H9 (cell line): ENCODE measurements at regions not wholly inside any gene's neighbourhood (a gene's known extent, or its start where the extent isn't known, plus 50 kb on each side); places are given as distances from the start of the nearest gene placed in this dataset.

Experiments
- DNase-seq: peaks from one replicate; pipeline ENCODE4 v3.0.0-alpha.2; 2017
- H2AFZ ChIP-seq: one replicate; pipeline ENCODE4 v1.6.1; 2013; ENCODE audit warnings: mild to moderate bottlenecking, low read length, control low read depth, moderate library complexity
- H2AK5ac ChIP-seq: 2 replicates; pipeline ENCODE4 v1.6.1; 2013; ENCODE audit warnings: low read length, control low read depth, mixed read lengths; ENCODE audit not compliant: insufficient read length
- H2BK120ac ChIP-seq: one replicate; pipeline ENCODE4 v1.6.1; 2013; ENCODE audit warnings: low read depth, mild to moderate bottlenecking, low read length, control low read depth, inconsistent platforms; ENCODE audit not compliant: poor library complexity, severe bottlenecking
- H2BK12ac ChIP-seq: 2 replicates; pipeline ENCODE4 v1.6.1; 2013; ENCODE audit warnings: low read length, control low read depth, mixed read lengths, low read depth; ENCODE audit not compliant: insufficient read length
- H2BK15ac ChIP-seq: 2 replicates; pipeline ENCODE4 v1.6.1; 2013; ENCODE audit warnings: low read depth, low read length, control low read depth
- H2BK20ac ChIP-seq: one replicate; pipeline ENCODE4 v1.6.1; 2013; ENCODE audit warnings: low read depth, mild to moderate bottlenecking, low read length, control low read depth, inconsistent platforms; ENCODE audit not compliant: poor library complexity, severe bottlenecking
- H2BK5ac ChIP-seq: 2 replicates; pipeline ENCODE4 v1.6.1; 2013; ENCODE audit warnings: low read length, control low read depth, mixed read lengths; ENCODE audit not compliant: insufficient read length
- H3K14ac ChIP-seq: 2 replicates; pipeline ENCODE4 v1.6.1; 2013; ENCODE audit warnings: low read length, control low read depth; ENCODE audit not compliant: insufficient read depth
- H3K18ac ChIP-seq: 2 replicates; pipeline ENCODE4 v1.6.1; 2013; ENCODE audit warnings: low read depth, mild to moderate bottlenecking, mixed read lengths, low read length, control low read depth; ENCODE audit not compliant: insufficient read length
- H3K23ac ChIP-seq: 2 replicates; pipeline ENCODE4 v1.6.1; 2013; ENCODE audit warnings: low read length, control low read depth, mixed read lengths, low read depth; ENCODE audit not compliant: insufficient read length
- H3K23me2 ChIP-seq: 2 replicates; pipeline ENCODE4 v1.6.1; 2013; ENCODE audit warnings: low read depth, mild to moderate bottlenecking, mixed read lengths, low read length, control low read depth; ENCODE audit not compliant: insufficient read length, poor library complexity, severe bottlenecking
- H3K27ac ChIP-seq: 2 replicates; pipeline ENCODE4 v1.5.1; 2013; ENCODE audit warnings: low read length, control low read depth, mixed read lengths, low read depth; ENCODE audit not compliant: insufficient read length
- H3K27me3 ChIP-seq: 2 replicates; pipeline ENCODE4 v1.6.1; 2013; ENCODE audit warnings: low read length, control low read depth, inconsistent platforms; ENCODE audit not compliant: insufficient read depth
- H3K4ac ChIP-seq: 2 replicates; pipeline ENCODE4 v1.6.1; 2013; ENCODE audit warnings: low read depth, mild to moderate bottlenecking, control low read depth, inconsistent platforms, low read length, moderate library complexity
- H3K4me1 ChIP-seq: 2 replicates; pipeline ENCODE4 v1.6.1; 2013; ENCODE audit warnings: low read length, control low read depth, inconsistent platforms; ENCODE audit not compliant: insufficient read depth
- H3K4me2 ChIP-seq: 2 replicates; pipeline ENCODE4 v1.6.1; 2013; ENCODE audit warnings: low read length, control low read depth, mixed read lengths; ENCODE audit not compliant: insufficient read length, insufficient read depth
- H3K56ac ChIP-seq: 2 replicates; pipeline ENCODE4 v1.6.1; 2013; ENCODE audit warnings: low read depth, mild to moderate bottlenecking, mixed read lengths, low read length, control low read depth; ENCODE audit not compliant: insufficient read length
- H3K79me1 ChIP-seq: 2 replicates; pipeline ENCODE4 v1.6.1; 2013; ENCODE audit warnings: low read depth, mild to moderate bottlenecking, moderate library complexity, low read length, control low read depth, inconsistent platforms; ENCODE audit not compliant: insufficient read depth, poor library complexity, severe bottlenecking
- H3K79me2 ChIP-seq: 2 replicates; pipeline ENCODE4 v1.6.1; 2013; ENCODE audit warnings: low read length, control low read depth, inconsistent platforms; ENCODE audit not compliant: insufficient read depth
- H3K9ac ChIP-seq: 2 replicates; pipeline ENCODE4 v1.6.1; 2013; ENCODE audit warnings: low read length, control low read depth, mixed read lengths; ENCODE audit not compliant: insufficient read length; ENCODE audit errors: extremely low read depth
- H3K9me3 ChIP-seq: one replicate; pipeline ENCODE4 v1.6.1; 2013; ENCODE audit warnings: low read depth, low read length, inconsistent platforms; ENCODE audit not compliant: control insufficient read depth
- H3T11ph ChIP-seq: one replicate; pipeline ENCODE4 v1.6.1; 2013; ENCODE audit warnings: mild to moderate bottlenecking, low read length, control low read depth, inconsistent platforms
- H4K20me1 ChIP-seq: one replicate; pipeline ENCODE4 v1.6.1; 2013; ENCODE audit not compliant: control insufficient read depth, insufficient read length, insufficient read depth
- H4K5ac ChIP-seq: 2 replicates; pipeline ENCODE4 v1.6.1; 2013; ENCODE audit warnings: low read depth, mild to moderate bottlenecking, mixed read lengths, low read length, control low read depth; ENCODE audit not compliant: insufficient read length
- H4K8ac ChIP-seq: replicated peaks from 2 replicates; pipeline ENCODE4 v1.6.1; 2013; ENCODE audit warnings: low read length, control low read depth, mixed read lengths, low read depth; ENCODE audit not compliant: insufficient read length
- H4K91ac ChIP-seq: 2 replicates; pipeline ENCODE4 v1.6.1; 2013; ENCODE audit warnings: low read depth, mild to moderate bottlenecking, moderate library complexity, mixed read lengths, low read length, control low read depth; ENCODE audit not compliant: insufficient read length
- H3K27ac Mint-ChIP-seq, 3 experiments: 2 replicates in 2 of 3; 3 replicates in 1 of 3; pipeline ENCODE4 v1.8.0; 2020 to 2021; ENCODE audit warnings: mixed read lengths in 3 of 3, mild to moderate bottlenecking in 1 of 3, moderate library complexity in 1 of 3
- H3K27me3 Mint-ChIP-seq: 2 replicates; pipeline ENCODE4 v1.8.0; 2021; ENCODE audit warnings: low read depth, mild to moderate bottlenecking, moderate library complexity, mixed read lengths
- H3K36me3 Mint-ChIP-seq, 3 experiments: 2 replicates in 2 of 3; 3 replicates in 1 of 3; pipeline ENCODE4 v1.8.0; 2020 to 2021; ENCODE audit warnings: low read depth in 3 of 3, mixed read lengths in 3 of 3; ENCODE audit not compliant: insufficient read depth in 1 of 3
- H3K4me1 Mint-ChIP-seq, 2 experiments: 2 replicates each; pipeline ENCODE4 v1.8.0; 2020; ENCODE audit warnings: mixed read lengths in 2 of 2
- H3K4me3 Mint-ChIP-seq, 2 experiments: 2 replicates in 1 of 2; 3 replicates in 1 of 2; pipeline ENCODE4 v1.8.0; 2020 to 2021; ENCODE audit warnings: mild to moderate bottlenecking in 2 of 2, mixed read lengths in 2 of 2, moderate library complexity in 1 of 2
- H3K9me3 Mint-ChIP-seq, 2 experiments: 2 replicates in 1 of 2; 3 replicates in 1 of 2; pipeline ENCODE4 v1.8.0; 2020; ENCODE audit warnings: mild to moderate bottlenecking in 2 of 2, mixed read lengths in 2 of 2, moderate library complexity in 1 of 2
- TF ChIP-seq, protein P1 (sequence below): fragments of 200-600 bp; sonication (generic); conservative IDR thresholded peaks from 3 replicates; pipeline ENCODE4 v1.8.0; 2021; ENCODE audit warnings: antibody characterized with exemption, mild to moderate bottlenecking

- no peak overlapping the region for H2AFZ ChIP-seq
These were observed 1379.1 kb upstream of the ADGRL4 start for GRCh38 chr1:80385650-80386049.

More at GRCh38 chr1:80385650-80386049, 1379.1 kb upstream of the ADGRL4 start:
- Histone ChIP-seq H2BK15ac (no peak overlapping the region), H2BK20ac (no peak overlapping the region), H3K9me3 (no peaks in the 10 kb centered on the region), H3K27ac (no peak overlapping the region), H3K14ac (no peak overlapping the region), H4K20me1 (no peaks in the 10 kb centered on the region), H3K23me2 (no peaks in the 10 kb centered on the region), H4K91ac (no peak overlapping the region), H3K56ac (no peak overlapping the region), H3K9ac (no peak overlapping the region), H3K23ac (no peak overlapping the region), H2BK120ac (no peak overlapping the region), H3K79me2 (no peaks in the 10 kb centered on the region), H3K4ac (no peak overlapping the region), H3K18ac (no peak overlapping the region), H2BK5ac (no peak overlapping the region), H3K27me3 (no peaks in the 10 kb centered on the region), H3K4me1 (no peaks in the 10 kb centered on the region), H3T11ph (no peak overlapping the region), H4K5ac (no peak overlapping the region), H4K8ac (no peak overlapping the region), H3K4me2 (no peak overlapping the region), H2BK12ac (no peak overlapping the region), H2AK5ac (no peak overlapping the region), H3K79me1 (no peaks in the 10 kb centered on the region)
- no peaks in the 10 kb centered on the region for H3K27me3 Mint-ChIP-seq
- TF ChIP-seq, protein P1, sequence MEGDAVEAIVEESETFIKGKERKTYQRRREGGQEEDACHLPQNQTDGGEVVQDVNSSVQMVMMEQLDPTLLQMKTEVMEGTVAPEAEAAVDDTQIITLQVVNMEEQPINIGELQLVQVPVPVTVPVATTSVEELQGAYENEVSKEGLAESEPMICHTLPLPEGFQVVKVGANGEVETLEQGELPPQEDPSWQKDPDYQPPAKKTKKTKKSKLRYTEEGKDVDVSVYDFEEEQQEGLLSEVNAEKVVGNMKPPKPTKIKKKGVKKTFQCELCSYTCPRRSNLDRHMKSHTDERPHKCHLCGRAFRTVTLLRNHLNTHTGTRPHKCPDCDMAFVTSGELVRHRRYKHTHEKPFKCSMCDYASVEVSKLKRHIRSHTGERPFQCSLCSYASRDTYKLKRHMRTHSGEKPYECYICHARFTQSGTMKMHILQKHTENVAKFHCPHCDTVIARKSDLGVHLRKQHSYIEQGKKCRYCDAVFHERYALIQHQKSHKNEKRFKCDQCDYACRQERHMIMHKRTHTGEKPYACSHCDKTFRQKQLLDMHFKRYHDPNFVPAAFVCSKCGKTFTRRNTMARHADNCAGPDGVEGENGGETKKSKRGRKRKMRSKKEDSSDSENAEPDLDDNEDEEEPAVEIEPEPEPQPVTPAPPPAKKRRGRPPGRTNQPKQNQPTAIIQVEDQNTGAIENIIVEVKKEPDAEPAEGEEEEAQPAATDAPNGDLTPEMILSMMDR = no peak
- peaks cover 0 to 8% (median 4%) of the 10 kb centered on the region in 3 experiments; a peak in 6 of 7 replicates for H3K36me3 Mint-ChIP-seq
- H3K9me3 Mint-ChIP-seq = peaks cover 6 to 7% of the 10 kb centered on the region in 2 experiments; a peak in 4 of 5 replicates
- H3K4me3 Mint-ChIP-seq = no peak overlapping the region
- no peak for DNase-seq
- H3K27ac Mint-ChIP-seq = no peak overlapping the region
- H3K4me1 Mint-ChIP-seq = peaks cover 11 to 12% of the 10 kb centered on the region in 2 experiments
